HepG2 (cell line): ENCODE measurements at regions not wholly inside any gene's neighbourhood (a gene's known extent, or its start where the extent isn't known, plus 50 kb on each side); places are given as distances from the start of the nearest gene placed in this dataset.

Source experiments
- BHLHE40 ChIP-seq: IDR thresholded peaks from 2 replicates; pipeline ENCODE4 v1.6.1; 2011; ENCODE audit warnings: low read length, improper control_type of control experiment
- HINFP ChIP-seq: sonication (generic); formaldehyde crosslinking; IDR thresholded peaks from 2 replicates; pipeline ENCODE4 v1.4.0; 2020; ENCODE audit warnings: low read depth, mild to moderate bottlenecking, missing genetic modification reagents
- HNF1A ChIP-seq, 2 experiments: sonication (generic) in 1 of 2; formaldehyde crosslinking in 1 of 2; IDR thresholded peaks; 2 replicates each; pipeline versions ENCODE4 v1.4.0 to v1.6.1; 2016 to 2020; ENCODE audit warnings: borderline replicate concordance in 1 of 2, low read depth in 1 of 2, mild to moderate bottlenecking in 1 of 2, missing genetic modification reagents in 1 of 2
- PRDM15 ChIP-seq: sonication (generic); formaldehyde crosslinking; IDR thresholded peaks from 2 replicates; pipeline ENCODE4 v1.4.0; 2020; ENCODE audit warnings: missing genetic modification reagents
- RXRB ChIP-seq: IDR thresholded peaks from 2 replicates; pipeline ENCODE4 v1.6.1; 2016; ENCODE audit warnings: borderline replicate concordance, missing genetic modification reagents, missing compliant biosample characterization
- TFDP1 ChIP-seq: IDR thresholded peaks from 2 replicates; pipeline ENCODE4 v1.6.1; 2016; ENCODE audit warnings: missing compliant biosample characterization, missing genetic modification reagents, borderline replicate concordance
- UBTF ChIP-seq: sonication (generic); formaldehyde crosslinking; IDR thresholded peaks from 2 replicates; pipeline ENCODE4 v1.4.0; 2020; ENCODE audit warnings: mild to moderate bottlenecking, missing genetic modification reagents
- YEATS4 ChIP-seq: sonication (generic); formaldehyde crosslinking; IDR thresholded peaks from 2 replicates; pipeline ENCODE4 v1.4.0; 2020; ENCODE audit warnings: missing genetic modification reagents, borderline replicate concordance
- ZFP36L1 ChIP-seq: sonication (generic); formaldehyde crosslinking; IDR thresholded peaks from 2 replicates; pipeline ENCODE4 v1.8.0; 2022; ENCODE audit warnings: mild to moderate bottlenecking, missing genetic modification reagents, moderate library complexity
- ZNF790 ChIP-seq: sonication (generic); formaldehyde crosslinking; IDR thresholded peaks from 2 replicates; pipeline ENCODE4 v1.8.0; 2022; ENCODE audit warnings: missing genetic modification reagents, mild to moderate bottlenecking, borderline replicate concordance
- ZNF839 ChIP-seq: sonication (generic); formaldehyde crosslinking; IDR thresholded peaks from 2 replicates; pipeline ENCODE4 v1.4.0; 2020; ENCODE audit warnings: missing genetic modification reagents, mild to moderate bottlenecking, borderline replicate concordance

GRCh38 chr1:40919475-40920011 lies 57.4 kb upstream of the CITED4 start (continued):
- peak; percentile 50; the same call in 1 of the 2 replicates for TF ChIP-seq HNF1A (IDR thresholded peaks at IDR 0.05; ENCODE audit: low read depth)
- TF ChIP-seq HNF1A (CRISPR knock-in tag; IDR thresholded peaks at IDR 0.05; ENCODE audit: borderline replicate concordance), result peak; percentile 92
- TF ChIP-seq YEATS4 (CRISPR knock-in tag), result peak; percentile 27; the same call in 1 of the 2 replicates
- peak; percentile 62; the same call in 1 of the 2 replicates for TF ChIP-seq ZFP36L1
- peak; percentile 61; the same call in 1 of the 2 replicates for TF ChIP-seq BHLHE40
- TF ChIP-seq PRDM15 (CRISPR knock-in tag), result no peak
- peak; percentile 93 for TF ChIP-seq UBTF
- peak; percentile 98 for TF ChIP-seq RXRB (CRISPR knock-in tag)
- TF ChIP-seq ZNF790 (CRISPR knock-in tag), result no peak
- TF ChIP-seq ZNF839 (CRISPR knock-in tag), result no peak
- TF ChIP-seq TFDP1 (CRISPR knock-in tag), result peak; percentile 74; the same call in 1 of the 2 replicates
- TF ChIP-seq HINFP, result peak; percentile 63; the same call in 1 of the 2 replicates
